RWPE2 (cell line): ENCODE measurements at regions not wholly inside any gene's neighbourhood (a gene's known extent, or its start where the extent isn't known, plus 50 kb on each side); places are given as distances from the start of the nearest gene placed in this dataset.
"Not testable (repeated sequence)": the region's sequence is repeated elsewhere in the genome, so short reads cannot be mapped to it uniquely, and the experiment has no call there.

Experiments
- ATAC-seq: fragments of 200-7000 bp; cut with Tn5 transposase; 3 replicates; pipeline ENCODE4 v1.9.1; 2021; ENCODE audit warnings: low read depth
- DNase-seq: peaks from one replicate; pipeline ENCODE4 v3.0.0-alpha.2; 2020; ENCODE audit warnings: low spot score
- H3K27ac ChIP-seq: fragments of 450-650 bp; 2 replicates; pipeline ENCODE4 v1.5.1; 2017; ENCODE audit warnings: mild to moderate bottlenecking; ENCODE audit not compliant: poor library complexity, severe bottlenecking
- H3K27me3 ChIP-seq: fragments of 250-450 bp; sonication (Bioruptor Pico); 2 replicates; pipeline ENCODE4 v1.5.1; 2021; ENCODE audit warnings: mild to moderate bottlenecking, moderate library complexity; ENCODE audit not compliant: insufficient read depth, poor library complexity, severe bottlenecking
- H3K36me3 ChIP-seq: fragments of 250-450 bp; sonication (Bioruptor Pico); 2 replicates; pipeline ENCODE4 v1.5.1; 2020; ENCODE audit warnings: low read depth, mild to moderate bottlenecking, moderate library complexity
- H3K4me1 ChIP-seq: fragments of 250-450 bp; sonication (Bioruptor Pico); 2 replicates; pipeline ENCODE4 v1.5.1; 2021; ENCODE audit warnings: mild to moderate bottlenecking, moderate library complexity; ENCODE audit not compliant: insufficient read depth, poor library complexity, severe bottlenecking
- H3K4me3 ChIP-seq: fragments of 250-450 bp; sonication (Bioruptor Pico); 2 replicates; pipeline ENCODE4 v1.5.1; 2021; ENCODE audit warnings: mild to moderate bottlenecking, moderate library complexity; ENCODE audit not compliant: severe bottlenecking
- H3K9me3 ChIP-seq: fragments of 250-450 bp; sonication (Bioruptor Pico); 2 replicates; pipeline ENCODE4 v1.5.1; 2021; ENCODE audit warnings: mild to moderate bottlenecking, moderate library complexity; ENCODE audit not compliant: severe bottlenecking
- TF ChIP-seq, protein P1 (sequence below): fragments of 450-650 bp; IDR thresholded peaks from one replicate; pipeline ENCODE4 v1.5.1; 2017; ENCODE audit warnings: mild to moderate bottlenecking, moderate library complexity; ENCODE audit not compliant: poor library complexity, severe bottlenecking

DNA sequence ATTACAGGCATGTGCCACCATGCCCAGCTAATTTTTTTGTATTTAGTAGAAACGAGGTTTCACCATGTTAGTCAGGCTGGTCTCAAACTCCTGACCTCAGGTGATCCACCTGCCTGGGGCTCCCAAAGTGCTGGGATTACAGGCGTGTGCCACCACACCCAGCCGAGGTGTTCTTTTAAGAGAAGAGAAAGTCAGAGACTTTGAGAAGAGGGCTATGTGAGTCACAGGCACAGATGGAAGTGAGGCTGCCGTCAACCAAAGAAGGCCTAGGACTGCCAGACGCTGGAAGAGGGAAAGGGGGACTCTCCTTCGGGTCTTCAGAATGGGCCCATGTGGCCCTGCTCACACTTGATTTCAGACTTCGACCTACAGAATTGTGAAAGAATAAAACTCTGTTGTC lies 67.2 kb upstream of the SH3BP4 start:
- no peak for DNase-seq
- H3K4me1 ChIP-seq: peaks cover 30% of the 10 kb centered on the region
- no peak for ATAC-seq
- no peaks in the 10 kb centered on the region for H3K9me3 ChIP-seq
- TF ChIP-seq, protein P1, sequence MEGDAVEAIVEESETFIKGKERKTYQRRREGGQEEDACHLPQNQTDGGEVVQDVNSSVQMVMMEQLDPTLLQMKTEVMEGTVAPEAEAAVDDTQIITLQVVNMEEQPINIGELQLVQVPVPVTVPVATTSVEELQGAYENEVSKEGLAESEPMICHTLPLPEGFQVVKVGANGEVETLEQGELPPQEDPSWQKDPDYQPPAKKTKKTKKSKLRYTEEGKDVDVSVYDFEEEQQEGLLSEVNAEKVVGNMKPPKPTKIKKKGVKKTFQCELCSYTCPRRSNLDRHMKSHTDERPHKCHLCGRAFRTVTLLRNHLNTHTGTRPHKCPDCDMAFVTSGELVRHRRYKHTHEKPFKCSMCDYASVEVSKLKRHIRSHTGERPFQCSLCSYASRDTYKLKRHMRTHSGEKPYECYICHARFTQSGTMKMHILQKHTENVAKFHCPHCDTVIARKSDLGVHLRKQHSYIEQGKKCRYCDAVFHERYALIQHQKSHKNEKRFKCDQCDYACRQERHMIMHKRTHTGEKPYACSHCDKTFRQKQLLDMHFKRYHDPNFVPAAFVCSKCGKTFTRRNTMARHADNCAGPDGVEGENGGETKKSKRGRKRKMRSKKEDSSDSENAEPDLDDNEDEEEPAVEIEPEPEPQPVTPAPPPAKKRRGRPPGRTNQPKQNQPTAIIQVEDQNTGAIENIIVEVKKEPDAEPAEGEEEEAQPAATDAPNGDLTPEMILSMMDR: no peak
- no peaks in the 10 kb centered on the region for H3K27me3 ChIP-seq
- no peak overlapping the region for H3K4me3 ChIP-seq
- no peaks in the 10 kb centered on the region for H3K36me3 ChIP-seq
- no peak overlapping the region for H3K27ac ChIP-seq

DNA sequence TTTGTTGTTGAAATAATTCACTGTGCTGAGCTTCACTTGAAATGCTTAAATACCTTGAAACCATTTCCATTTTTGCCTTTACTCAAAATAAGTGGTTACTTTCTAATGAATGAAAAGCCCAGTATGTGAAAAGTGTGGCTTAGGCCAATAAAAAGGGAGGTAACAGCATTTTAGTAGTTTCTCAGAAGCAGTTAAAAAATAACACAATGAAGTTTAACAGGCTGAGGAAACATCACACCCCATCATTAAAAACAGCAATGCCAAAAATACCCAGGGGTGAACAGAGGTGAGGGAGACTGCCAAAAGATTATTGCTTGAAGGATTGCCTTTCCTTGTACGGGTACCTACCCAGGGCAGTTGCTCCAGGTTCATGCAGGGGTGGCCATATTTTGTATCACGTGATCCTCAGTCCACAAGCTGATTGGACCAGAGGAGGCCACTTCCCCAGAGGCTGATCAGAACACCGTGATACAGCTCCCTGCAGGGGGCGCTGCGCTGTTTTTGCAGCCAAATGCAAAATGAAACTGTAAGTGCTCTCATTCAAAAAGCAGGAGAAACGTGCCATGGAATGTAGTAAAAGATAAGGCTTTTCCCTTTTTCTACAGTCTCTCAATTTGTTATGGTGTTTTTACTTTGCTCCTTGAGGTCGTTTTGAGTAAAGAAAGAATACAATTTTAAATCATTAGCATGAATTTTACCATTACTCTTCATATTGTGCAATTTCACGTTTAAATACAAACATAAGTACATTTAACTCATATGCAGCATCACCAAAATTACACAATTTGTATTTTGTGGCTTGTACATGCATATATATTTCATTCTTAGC lies 70.2 kb upstream of the SH3BP4 start:
- DNase-seq (peak; percentile 85), ATAC-seq (peak; percentile 76)
- TF ChIP-seq, protein P1: peak; percentile 93
- Histone ChIP-seq H3K4me3 (peak overlapping the region; percentile 4), H3K4me1 (peaks cover 27% of the 10 kb centered on the region), H3K27ac (peak overlapping the region; percentile 57), H3K36me3 (no peaks in the 10 kb centered on the region), H3K9me3 (no peaks in the 10 kb centered on the region), H3K27me3 (no peaks in the 10 kb centered on the region)

DNA sequence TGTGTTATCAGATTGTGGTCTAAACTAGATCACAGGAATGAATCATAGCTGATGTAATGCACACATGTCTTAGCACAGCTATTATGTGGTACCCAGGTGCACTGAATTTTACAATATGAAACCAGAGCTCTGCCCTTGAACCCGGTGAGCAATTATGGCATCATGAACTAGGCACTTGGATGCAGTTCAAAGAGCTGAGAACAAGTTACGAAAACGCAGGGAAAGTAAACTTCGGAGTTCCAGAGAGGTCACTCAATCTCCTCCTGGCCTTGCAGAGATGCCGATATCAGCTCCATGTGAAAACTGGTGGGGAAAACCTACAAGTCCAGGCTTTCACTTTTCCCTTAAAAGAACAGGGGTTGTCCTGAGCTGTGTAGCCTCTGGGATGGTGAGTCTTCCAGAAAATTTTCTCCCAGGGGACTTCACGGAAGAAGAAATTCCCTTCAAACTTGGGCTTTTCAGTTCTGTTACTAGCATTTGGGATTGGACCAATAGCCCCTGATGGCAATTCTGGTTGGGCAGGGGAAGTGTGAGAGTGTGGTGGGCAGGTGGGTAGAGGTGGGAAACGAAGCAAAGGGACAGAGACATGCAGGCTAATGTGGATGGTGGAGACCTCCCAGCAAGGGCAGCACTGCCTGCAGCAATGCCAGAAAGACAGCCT lies 71.1 kb upstream of the SH3BP4 start:
- no peaks in the 10 kb centered on the region for H3K27me3 ChIP-seq
- TF ChIP-seq, protein P1: no peak
- H3K4me1 ChIP-seq: peaks cover 27% of the 10 kb centered on the region
- no peaks in the 10 kb centered on the region for H3K36me3 ChIP-seq
- ATAC-seq (peak; percentile 89), DNase-seq (peak; percentile 71)
- H3K4me3 ChIP-seq: no peak overlapping the region
- peak overlapping the region; percentile 57 for H3K27ac ChIP-seq
- H3K9me3 ChIP-seq: no peaks in the 10 kb centered on the region

DNA sequence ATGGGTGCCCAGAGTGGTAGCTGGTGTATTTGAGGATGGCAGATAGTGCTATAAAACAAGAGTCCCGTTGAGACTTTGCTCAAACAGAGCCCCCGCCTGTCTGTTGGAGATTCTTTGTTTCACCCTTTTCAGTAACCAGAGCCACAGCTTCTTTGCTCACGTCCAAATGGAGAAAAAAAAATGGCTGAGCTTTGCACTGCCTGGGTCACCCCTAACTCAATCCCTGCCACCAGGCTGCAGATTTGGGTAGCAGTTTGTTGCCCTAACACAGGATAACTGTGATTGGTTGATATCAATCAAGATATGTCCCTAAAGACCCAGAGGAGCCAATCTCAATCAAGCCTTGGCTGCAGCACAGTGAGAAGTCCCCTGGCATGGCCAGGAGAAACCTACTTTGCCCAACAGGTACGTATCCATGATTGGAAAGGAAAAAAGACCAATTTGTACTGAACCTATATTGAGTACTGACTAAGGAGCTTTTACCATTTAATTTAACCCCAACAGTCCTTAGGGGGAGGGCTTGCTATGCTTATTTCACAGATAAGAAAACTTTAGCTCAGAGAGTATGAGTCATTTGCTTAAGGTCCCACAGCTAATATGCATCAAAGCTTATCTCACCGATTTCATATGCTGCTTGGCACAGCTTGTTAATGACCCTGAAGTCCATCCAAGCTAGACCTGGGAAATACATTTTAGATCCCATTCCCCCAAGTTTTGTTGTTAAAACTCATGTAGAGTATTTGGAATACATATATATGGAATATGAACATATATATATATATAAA lies 72.0 kb upstream of the SH3BP4 start:
- Histone ChIP-seq H3K36me3 (no peaks in the 10 kb centered on the region), H3K27me3 (no peaks in the 10 kb centered on the region), H3K9me3 (no peaks in the 10 kb centered on the region), H3K4me3 (no peak overlapping the region), H3K27ac (peak overlapping the region; percentile 57), H3K4me1 (peaks cover 27% of the 10 kb centered on the region)
- ATAC-seq (peak; percentile 30), DNase-seq (no peak)
- TF ChIP-seq, protein P1: no peak

DNA sequence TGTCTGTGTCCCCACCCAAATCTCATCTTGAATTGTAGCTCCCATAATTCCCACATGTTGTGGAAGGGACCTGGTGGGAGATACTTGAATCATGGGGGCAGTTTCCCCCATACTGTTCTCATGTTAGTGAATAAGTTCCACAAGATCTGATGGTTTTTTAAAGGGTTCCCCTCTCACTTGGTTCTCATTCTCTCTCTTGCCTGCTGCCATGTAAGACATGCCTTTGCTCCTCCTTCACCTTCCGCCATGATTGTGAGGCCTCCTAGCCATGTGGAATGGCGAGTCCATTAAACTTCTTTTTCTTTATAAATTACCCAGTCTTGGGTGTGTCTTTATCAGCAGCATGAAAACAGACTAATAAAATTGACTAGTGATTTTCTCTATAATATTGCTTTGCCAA lies 75.2 kb upstream of the SH3BP4 start:
- ATAC-seq, H3K9me3 ChIP-seq, H3K27ac ChIP-seq, H3K4me3 ChIP-seq, DNase-seq, H3K27me3 ChIP-seq, H3K36me3 ChIP-seq: not testable (repeated sequence)
- H3K4me1 ChIP-seq: peaks cover 17% of the 10 kb centered on the region
